Neural cell (in vitro differentiated cells): ENCODE measurements at regions not wholly inside any gene's neighbourhood (a gene's known extent, or its start where the extent isn't known, plus 50 kb on each side); places are given as distances from the start of the nearest gene placed in this dataset.

Experiments
- H2AFZ ChIP-seq: fragments of 200-600, 300-800 bp; sonication (generic), shearing (Covaris generic); 2 replicates; pipeline ENCODE4 v1.6.0; 2014; ENCODE audit warnings: low read depth, mild to moderate bottlenecking, antibody characterized with exemption, low read length, moderate library complexity
- H3F3A ChIP-seq: fragments of 200-600 bp; shearing (Covaris generic); 2 replicates; pipeline ENCODE4 v1.6.1; 2016; ENCODE audit warnings: mild to moderate bottlenecking, moderate library complexity, mixed read lengths, antibody characterized with exemption, low read length; ENCODE audit not compliant: insufficient read depth, poor library complexity, severe bottlenecking
- H3K27ac ChIP-seq: fragments of 200-600, 300-800 bp; sonication (generic), shearing (Covaris generic); 2 replicates; pipeline ENCODE4 v1.5.1; 2014; ENCODE audit warnings: mild to moderate bottlenecking, low read length, moderate library complexity
- H3K27me3 ChIP-seq: fragments of 300-800, 200-600 bp; sonication (generic), shearing (Covaris generic); 2 replicates; pipeline ENCODE4 v1.6.0; 2014; ENCODE audit warnings: mild to moderate bottlenecking, low read depth, low read length, moderate library complexity; ENCODE audit not compliant: insufficient read depth
- H3K36me3 ChIP-seq: fragments of 300-800, 200-600 bp; sonication (generic), shearing (Covaris generic); 2 replicates; pipeline ENCODE4 v1.5.1; 2014; ENCODE audit warnings: mild to moderate bottlenecking, antibody characterized with exemption, low read length, moderate library complexity; ENCODE audit not compliant: insufficient read depth
- H3K4me2 ChIP-seq: fragments of 300-800, 200-600 bp; sonication (generic), shearing (Covaris generic); 2 replicates; pipeline ENCODE4 v1.6.0; 2014; ENCODE audit warnings: mild to moderate bottlenecking, low read length
- H3K4me3 ChIP-seq: fragments of 300-800, 200-600 bp; sonication (generic), shearing (Covaris generic); 2 replicates; pipeline ENCODE4 v1.5.1; 2014; ENCODE audit warnings: mild to moderate bottlenecking, low read length, moderate library complexity
- H3K79me2 ChIP-seq: fragments of 200-600 bp; shearing (Covaris generic); replicated peaks from 2 replicates; pipeline ENCODE4 v1.6.0; 2014; ENCODE audit warnings: mild to moderate bottlenecking, low read length, moderate library complexity; ENCODE audit not compliant: insufficient read depth
- H3K9ac ChIP-seq: fragments of 300-800, 200-600 bp; sonication (generic), shearing (Covaris generic); 2 replicates; pipeline ENCODE4 v1.6.1; 2016; ENCODE audit warnings: mild to moderate bottlenecking, low read length, mixed read lengths
- H3K9me2 ChIP-seq: fragments of 200-600 bp; shearing (Covaris generic); 2 replicates; pipeline ENCODE4 v1.6.1; 2016; ENCODE audit warnings: mild to moderate bottlenecking, low read length, mixed read lengths; ENCODE audit not compliant: insufficient read depth
- H3K9me3 ChIP-seq: fragments of 200-600, 300-800 bp; sonication (generic), shearing (Covaris generic); 2 replicates; pipeline ENCODE4 v1.6.1; 2016; ENCODE audit warnings: mild to moderate bottlenecking, mixed run types, low read length, moderate library complexity, mixed read lengths
- H4K20me1 ChIP-seq: fragments of 200-600 bp; shearing (Covaris generic); 2 replicates; pipeline ENCODE4 v1.6.1; 2016; ENCODE audit warnings: mild to moderate bottlenecking, mixed run types; ENCODE audit not compliant: insufficient read depth
- MXI1 ChIP-seq: fragments of 450-650 bp; conservative IDR thresholded peaks from 2 replicates; pipeline ENCODE4 v1.6.1; 2014; ENCODE audit warnings: antibody characterized with exemption, mild to moderate bottlenecking; ENCODE audit not compliant: poor library complexity, severe bottlenecking
- POLR2AphosphoS5 ChIP-seq: IDR thresholded peaks from 2 replicates; pipeline ENCODE4 v1.6.1; 2012
- RAD21 ChIP-seq: fragments of 450-650 bp; conservative IDR thresholded peaks from 2 replicates; pipeline ENCODE4 v1.6.1; 2014; ENCODE audit warnings: antibody characterized with exemption, mild to moderate bottlenecking, moderate library complexity
- SMC3 ChIP-seq: fragments of 450-650 bp; conservative IDR thresholded peaks from 2 replicates; pipeline ENCODE4 v1.6.1; 2014; ENCODE audit warnings: antibody characterized with exemption, mild to moderate bottlenecking, moderate library complexity; ENCODE audit not compliant: poor library complexity
- TAF1 ChIP-seq: IDR thresholded peaks from 2 replicates; pipeline ENCODE4 v1.6.1; 2012; ENCODE audit warnings: low read depth
- TF ChIP-seq, protein P1 (sequence below): IDR thresholded peaks from 2 replicates; pipeline ENCODE4 v1.6.1; 2012; ENCODE audit warnings: borderline replicate concordance
- TF ChIP-seq, protein P2 (sequence below): fragments of 450-650 bp; IDR thresholded peaks from 2 replicates; pipeline ENCODE4 v1.5.1; 2014; ENCODE audit warnings: antibody characterized with exemption, mild to moderate bottlenecking, moderate library complexity; ENCODE audit not compliant: poor library complexity, severe bottlenecking

DNA sequence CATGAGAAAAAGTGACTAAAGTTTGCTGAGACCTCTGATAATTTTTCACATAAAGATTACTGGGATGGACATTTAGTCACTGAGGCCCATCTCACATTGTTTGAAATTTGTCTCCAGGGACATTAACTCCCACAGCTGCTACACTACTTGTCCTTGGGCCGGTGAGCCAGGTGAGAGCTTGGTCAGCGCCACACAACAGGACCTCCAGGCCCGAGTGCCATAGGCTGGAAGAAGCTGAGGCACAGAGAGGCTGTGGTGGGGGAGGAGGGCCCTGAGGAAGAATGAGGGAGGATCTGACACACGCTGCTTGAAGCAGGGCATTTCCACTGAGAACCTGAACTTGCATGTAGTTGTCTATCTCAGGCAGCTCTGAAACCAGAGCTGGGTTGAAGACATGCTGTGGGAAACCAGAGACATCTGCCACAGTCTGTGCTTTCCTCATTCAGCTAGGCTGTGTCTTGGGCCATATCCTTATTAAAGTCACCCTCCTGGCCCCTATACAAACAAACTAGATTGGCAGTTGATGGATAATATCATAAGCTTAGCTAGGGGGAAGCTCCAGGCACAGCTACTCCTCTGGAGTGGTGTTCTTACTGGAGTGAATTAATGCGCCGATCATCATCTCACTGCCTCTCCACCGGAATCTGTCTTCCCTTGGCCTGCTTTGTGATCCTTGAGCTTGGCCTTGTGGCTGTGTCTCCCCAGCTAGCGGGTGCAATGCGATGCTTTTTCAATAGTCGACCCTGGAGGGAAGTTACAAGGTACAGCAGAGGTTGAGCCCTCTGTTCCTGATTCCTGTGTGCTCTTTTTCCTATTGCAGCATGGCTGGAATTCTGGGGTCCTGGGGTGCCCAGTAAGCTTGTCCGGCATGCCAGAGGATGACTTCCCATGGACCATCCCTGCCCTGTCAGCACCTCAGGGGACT lies 225.3 kb upstream of the B3GAT1 start:
- Histone ChIP-seq H3K9me2 (no peaks in the 10 kb centered on the region), H3K79me2 (no peaks in the 10 kb centered on the region), H3K27me3 (no peaks in the 10 kb centered on the region), H3K4me3 (no peak overlapping the region), H4K20me1 (no peaks in the 10 kb centered on the region), H3F3A (no peaks in the 10 kb centered on the region), H3K27ac (no peak overlapping the region), H3K36me3 (no peaks in the 10 kb centered on the region), H3K9me3 (no peaks in the 10 kb centered on the region), H2AFZ (no peak overlapping the region), H3K4me2 (no peak overlapping the region), H3K9ac (no peak overlapping the region)
- TF ChIP-seq RAD21 = no peak
- no peak for TF ChIP-seq TAF1
- no peak for TF ChIP-seq SMC3
- TF ChIP-seq, protein P1, sequence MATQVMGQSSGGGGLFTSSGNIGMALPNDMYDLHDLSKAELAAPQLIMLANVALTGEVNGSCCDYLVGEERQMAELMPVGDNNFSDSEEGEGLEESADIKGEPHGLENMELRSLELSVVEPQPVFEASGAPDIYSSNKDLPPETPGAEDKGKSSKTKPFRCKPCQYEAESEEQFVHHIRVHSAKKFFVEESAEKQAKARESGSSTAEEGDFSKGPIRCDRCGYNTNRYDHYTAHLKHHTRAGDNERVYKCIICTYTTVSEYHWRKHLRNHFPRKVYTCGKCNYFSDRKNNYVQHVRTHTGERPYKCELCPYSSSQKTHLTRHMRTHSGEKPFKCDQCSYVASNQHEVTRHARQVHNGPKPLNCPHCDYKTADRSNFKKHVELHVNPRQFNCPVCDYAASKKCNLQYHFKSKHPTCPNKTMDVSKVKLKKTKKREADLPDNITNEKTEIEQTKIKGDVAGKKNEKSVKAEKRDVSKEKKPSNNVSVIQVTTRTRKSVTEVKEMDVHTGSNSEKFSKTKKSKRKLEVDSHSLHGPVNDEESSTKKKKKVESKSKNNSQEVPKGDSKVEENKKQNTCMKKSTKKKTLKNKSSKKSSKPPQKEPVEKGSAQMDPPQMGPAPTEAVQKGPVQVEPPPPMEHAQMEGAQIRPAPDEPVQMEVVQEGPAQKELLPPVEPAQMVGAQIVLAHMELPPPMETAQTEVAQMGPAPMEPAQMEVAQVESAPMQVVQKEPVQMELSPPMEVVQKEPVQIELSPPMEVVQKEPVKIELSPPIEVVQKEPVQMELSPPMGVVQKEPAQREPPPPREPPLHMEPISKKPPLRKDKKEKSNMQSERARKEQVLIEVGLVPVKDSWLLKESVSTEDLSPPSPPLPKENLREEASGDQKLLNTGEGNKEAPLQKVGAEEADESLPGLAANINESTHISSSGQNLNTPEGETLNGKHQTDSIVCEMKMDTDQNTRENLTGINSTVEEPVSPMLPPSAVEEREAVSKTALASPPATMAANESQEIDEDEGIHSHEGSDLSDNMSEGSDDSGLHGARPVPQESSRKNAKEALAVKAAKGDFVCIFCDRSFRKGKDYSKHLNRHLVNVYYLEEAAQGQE = no peak

- Histone ChIP-seq H3K9me3 (no peaks in the 10 kb centered on the region), H4K20me1 (no peaks in the 10 kb centered on the region), H3K4me2 (no peak overlapping the region), H3F3A (no peaks in the 10 kb centered on the region), H3K9me2 (no peaks in the 10 kb centered on the region), H3K4me3 (no peak overlapping the region), H3K9ac (no peak overlapping the region), H3K79me2 (no peaks in the 10 kb centered on the region), H3K27ac (no peak overlapping the region), H2AFZ (no peak overlapping the region), H3K27me3 (no peaks in the 10 kb centered on the region), H3K36me3 (no peaks in the 10 kb centered on the region)
- TF ChIP-seq MXI1 = no peak
- no peak for TF ChIP-seq TAF1
- TF ChIP-seq, protein P2, sequence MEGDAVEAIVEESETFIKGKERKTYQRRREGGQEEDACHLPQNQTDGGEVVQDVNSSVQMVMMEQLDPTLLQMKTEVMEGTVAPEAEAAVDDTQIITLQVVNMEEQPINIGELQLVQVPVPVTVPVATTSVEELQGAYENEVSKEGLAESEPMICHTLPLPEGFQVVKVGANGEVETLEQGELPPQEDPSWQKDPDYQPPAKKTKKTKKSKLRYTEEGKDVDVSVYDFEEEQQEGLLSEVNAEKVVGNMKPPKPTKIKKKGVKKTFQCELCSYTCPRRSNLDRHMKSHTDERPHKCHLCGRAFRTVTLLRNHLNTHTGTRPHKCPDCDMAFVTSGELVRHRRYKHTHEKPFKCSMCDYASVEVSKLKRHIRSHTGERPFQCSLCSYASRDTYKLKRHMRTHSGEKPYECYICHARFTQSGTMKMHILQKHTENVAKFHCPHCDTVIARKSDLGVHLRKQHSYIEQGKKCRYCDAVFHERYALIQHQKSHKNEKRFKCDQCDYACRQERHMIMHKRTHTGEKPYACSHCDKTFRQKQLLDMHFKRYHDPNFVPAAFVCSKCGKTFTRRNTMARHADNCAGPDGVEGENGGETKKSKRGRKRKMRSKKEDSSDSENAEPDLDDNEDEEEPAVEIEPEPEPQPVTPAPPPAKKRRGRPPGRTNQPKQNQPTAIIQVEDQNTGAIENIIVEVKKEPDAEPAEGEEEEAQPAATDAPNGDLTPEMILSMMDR = no peak
- TF ChIP-seq POLR2AphosphoS5 = no peak
These were observed 224.0 kb upstream of the B3GAT1 start for GRCh38 chr11:134636071-134636470.
